ENCODE measurements at regions not wholly inside any gene's neighbourhood (a gene's known extent, or its start where the extent isn't known, plus 50 kb on each side); places are given as distances from the start of the nearest gene placed in this dataset.
A peak's percentile ranks its signal among the peaks of the same experiment; 100 is the strongest.

DNA sequence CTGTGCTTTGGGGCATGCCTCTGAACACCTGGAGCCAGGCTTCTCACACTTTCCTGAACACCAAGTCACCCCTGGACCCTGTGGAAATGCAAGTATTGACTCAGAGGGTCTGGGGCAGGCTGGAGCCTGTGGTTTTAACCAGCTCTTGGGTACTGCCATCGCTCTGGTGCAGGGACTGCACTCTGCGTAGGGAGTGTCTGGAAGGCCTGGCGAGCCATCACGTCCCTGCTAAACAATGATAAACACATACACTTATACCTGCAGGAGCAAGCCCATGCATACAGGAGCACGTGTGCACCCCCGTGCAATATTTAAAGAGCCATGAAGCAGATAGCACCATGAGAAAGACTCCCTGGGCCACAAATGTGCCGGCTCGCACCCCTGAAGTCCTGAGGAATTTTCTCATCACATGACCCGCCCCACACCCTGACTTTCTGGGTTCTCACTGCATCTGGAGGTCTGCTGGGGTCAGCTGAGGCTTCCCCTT lies 267.7 kb downstream of the GADD45G start:
- H3K36me3 Mint-ChIP-seq = no peaks in the 10 kb centered on the region
- no peak overlapping the region for H3K4me3 ChIP-seq (replicated peaks in 1 of 3; ENCODE audit: low read depth in 2 of 3, low read length in 3 of 3)
- no peak overlapping the region for H3K9ac ChIP-seq (ENCODE audit: insufficient read depth, low read length, poor library complexity, severe bottlenecking)
- no peak overlapping the region for H2AFZ ChIP-seq (ENCODE audit: insufficient read depth, low read depth, low read length, poor library complexity, severe bottlenecking)
- H3K4me2 ChIP-seq (replicated peaks; ENCODE audit: extremely low read depth, low read length, poor library complexity, severe bottlenecking) = no peak overlapping the region
- TF ChIP-seq, protein P1, sequence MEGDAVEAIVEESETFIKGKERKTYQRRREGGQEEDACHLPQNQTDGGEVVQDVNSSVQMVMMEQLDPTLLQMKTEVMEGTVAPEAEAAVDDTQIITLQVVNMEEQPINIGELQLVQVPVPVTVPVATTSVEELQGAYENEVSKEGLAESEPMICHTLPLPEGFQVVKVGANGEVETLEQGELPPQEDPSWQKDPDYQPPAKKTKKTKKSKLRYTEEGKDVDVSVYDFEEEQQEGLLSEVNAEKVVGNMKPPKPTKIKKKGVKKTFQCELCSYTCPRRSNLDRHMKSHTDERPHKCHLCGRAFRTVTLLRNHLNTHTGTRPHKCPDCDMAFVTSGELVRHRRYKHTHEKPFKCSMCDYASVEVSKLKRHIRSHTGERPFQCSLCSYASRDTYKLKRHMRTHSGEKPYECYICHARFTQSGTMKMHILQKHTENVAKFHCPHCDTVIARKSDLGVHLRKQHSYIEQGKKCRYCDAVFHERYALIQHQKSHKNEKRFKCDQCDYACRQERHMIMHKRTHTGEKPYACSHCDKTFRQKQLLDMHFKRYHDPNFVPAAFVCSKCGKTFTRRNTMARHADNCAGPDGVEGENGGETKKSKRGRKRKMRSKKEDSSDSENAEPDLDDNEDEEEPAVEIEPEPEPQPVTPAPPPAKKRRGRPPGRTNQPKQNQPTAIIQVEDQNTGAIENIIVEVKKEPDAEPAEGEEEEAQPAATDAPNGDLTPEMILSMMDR (IDR thresholded peaks at IDR 0.05) = no peak
- H3K27me3 ChIP-seq (ENCODE audit: control insufficient read depth in 2 of 2, insufficient read depth in 2 of 2, low read length in 2 of 2) = no peaks in the 10 kb centered on the region
- 96% methylated on average over 9 of the region's 9 CpGs for WGBS (ENCODE audit: insufficient coverage)
- H3K9me3 ChIP-seq (replicated peaks in 1 of 2; ENCODE audit: control insufficient read depth in 1 of 2, insufficient read depth in 1 of 2, low read length in 2 of 2) = no peaks in the 10 kb centered on the region
- no peak overlapping the region for H3K27ac Mint-ChIP-seq
- no peaks in the 10 kb centered on the region for H3K4me1 ChIP-seq (ENCODE audit: control insufficient read depth in 1 of 2, insufficient read depth in 2 of 2, low read length in 2 of 2)
- no peak for DNase-seq
- H3K9me3 Mint-ChIP-seq = no peaks in the 10 kb centered on the region
- H3K4me3 Mint-ChIP-seq = no peak overlapping the region
- H3K27ac ChIP-seq (ENCODE audit: low read depth in 1 of 2, low read length in 2 of 2) = no peak overlapping the region
- H3K27me3 Mint-ChIP-seq (ENCODE audit: low read depth in 3 of 3) = peaks cover 0 to 3% (median 2%) of the 10 kb centered on the region in 3 donors
- no peaks in the 10 kb centered on the region for H3K4me1 Mint-ChIP-seq
- no peaks in the 10 kb centered on the region for H3K79me2 ChIP-seq (ENCODE audit: insufficient read depth, low read length)
- H4K20me1 ChIP-seq (ENCODE audit: insufficient read depth, low read length) = no peaks in the 10 kb centered on the region
- no peaks in the 10 kb centered on the region for H3K36me3 ChIP-seq (replicated peaks in 1 of 2; ENCODE audit: control insufficient read depth in 1 of 2, insufficient read depth in 2 of 2, low read length in 2 of 2)
- intact Hi-C loops (cut with micrococcal nuclease) = no loop called here

DNA sequence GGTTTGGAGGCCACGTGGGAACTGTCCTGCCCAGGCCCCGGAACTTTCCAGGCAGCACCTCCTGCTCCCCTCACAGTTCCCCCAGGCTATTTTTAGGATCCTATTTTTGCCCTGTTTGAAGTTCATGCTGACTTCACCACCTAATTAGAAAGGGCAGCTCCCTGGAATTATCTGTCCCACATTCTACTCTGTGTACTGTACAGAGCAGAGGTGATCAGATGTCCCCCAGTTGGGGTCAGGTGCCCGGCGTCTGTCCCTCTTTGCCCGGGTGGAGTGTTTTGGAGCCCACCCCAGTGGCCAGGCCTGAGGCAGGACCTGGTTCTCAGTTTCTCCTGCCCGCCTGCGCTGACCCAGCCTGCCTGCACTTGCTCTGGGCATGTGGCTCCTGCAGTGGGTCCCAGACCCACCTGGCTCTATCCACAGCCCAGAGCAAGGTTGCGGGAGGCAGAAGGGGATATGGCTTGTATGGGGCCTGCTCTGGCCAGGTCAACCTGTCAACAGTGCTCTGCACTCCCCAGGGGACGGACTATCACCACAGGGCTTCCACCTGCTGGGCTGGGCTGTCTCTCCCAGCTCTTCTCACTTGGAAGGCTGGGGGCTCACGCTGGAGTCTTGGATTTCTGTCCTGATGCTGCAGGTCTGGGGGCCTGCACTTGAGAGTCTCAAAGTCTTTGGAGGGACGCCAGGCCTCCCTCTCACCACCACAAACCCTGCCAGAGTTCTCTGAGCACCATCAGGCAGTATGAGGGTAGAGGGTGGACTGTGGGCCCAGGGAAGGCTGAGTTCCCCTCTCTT lies 268.3 kb downstream of the GADD45G start:
- 96% methylated on average over 7 of the region's 11 CpGs for WGBS (ENCODE audit: insufficient coverage)
- no peaks in the 10 kb centered on the region for H4K20me1 ChIP-seq (ENCODE audit: insufficient read depth, low read length)
- H3K36me3 ChIP-seq (replicated peaks in 1 of 2; ENCODE audit: control insufficient read depth in 1 of 2, insufficient read depth in 2 of 2, low read length in 2 of 2) = no peaks in the 10 kb centered on the region
- H3K79me2 ChIP-seq (ENCODE audit: insufficient read depth, low read length) = no peaks in the 10 kb centered on the region
- H3K4me3 ChIP-seq (replicated peaks in 1 of 3; ENCODE audit: low read depth in 2 of 3, low read length in 3 of 3) = no peak overlapping the region
- Mint-ChIP-seq H3K4me1 (no peaks in the 10 kb centered on the region), H3K27ac (peak overlapping the region in 1 of 7 donors; percentile 27), H3K27me3 (ENCODE audit: low read depth in 3 of 3) (peaks cover 0 to 3% (median 2%) of the 10 kb centered on the region in 3 donors), H3K4me3 (no peak overlapping the region), H3K9me3 (no peaks in the 10 kb centered on the region), H3K36me3 (no peaks in the 10 kb centered on the region)
- no peaks in the 10 kb centered on the region for H3K4me1 ChIP-seq (ENCODE audit: control insufficient read depth in 1 of 2, insufficient read depth in 2 of 2, low read length in 2 of 2)
- H2AFZ ChIP-seq (ENCODE audit: insufficient read depth, low read depth, low read length, poor library complexity, severe bottlenecking) = no peak overlapping the region
- DNase-seq = no peak
- TF ChIP-seq, protein P1 (IDR thresholded peaks at IDR 0.05) = no peak
- H3K9me3 ChIP-seq (replicated peaks in 1 of 2; ENCODE audit: control insufficient read depth in 1 of 2, insufficient read depth in 1 of 2, low read length in 2 of 2) = no peaks in the 10 kb centered on the region
- no peaks in the 10 kb centered on the region for H3K27me3 ChIP-seq (ENCODE audit: control insufficient read depth in 2 of 2, insufficient read depth in 2 of 2, low read length in 2 of 2)
- no peak overlapping the region for H3K27ac ChIP-seq (ENCODE audit: low read depth in 1 of 2, low read length in 2 of 2)
- no peak overlapping the region for H3K9ac ChIP-seq (ENCODE audit: insufficient read depth, low read length, poor library complexity, severe bottlenecking)
- intact Hi-C loops (cut with micrococcal nuclease) = no loop called here
- no peak overlapping the region for H3K4me2 ChIP-seq (replicated peaks; ENCODE audit: extremely low read depth, low read length, poor library complexity, severe bottlenecking)
